Activated B cell treated with CpG ODN at 0.5 μM for 24 hours (primary cell): ENCODE measurements at regions not wholly inside any gene's neighbourhood (a gene's known extent, or its start where the extent isn't known, plus 50 kb on each side); places are given as distances from the start of the nearest gene placed in this dataset.

Experiments
- ATAC-seq: fragments of 200-7000 bp; cut with Tn5 transposase; one replicate; pipeline ENCODE4 v1.10.0; 2021; ENCODE audit warnings: low read depth, mild to moderate bottlenecking, moderate library complexity
- CTCF ChIA-PET: fragments of 350-600 bp; sonication (Branson Sonifier 250); formaldehyde crosslinking; loops from one replicate; lab custom pipeline; 2021; ENCODE audit warnings: antibody characterized with exemption; lab: Charles Lee
- POLR2A ChIA-PET: fragments of 350-600 bp; sonication (Branson Sonifier 250); formaldehyde crosslinking; loops from one replicate; lab custom pipeline; 2021; ENCODE audit warnings: antibody characterized with exemption; lab: Charles Lee
- DNase-seq: peaks from one replicate; pipeline ENCODE4 v3.0.0; 2022
- H3K27ac Mint-ChIP-seq: one replicate; pipeline ENCODE4 v1.8.0; 2020; ENCODE audit warnings: mixed read lengths
- H3K27me3 Mint-ChIP-seq: one replicate; pipeline ENCODE4 v1.8.0; 2021; ENCODE audit warnings: mixed read lengths
- H3K36me3 Mint-ChIP-seq: one replicate; pipeline ENCODE4 v1.8.0; 2021; ENCODE audit warnings: low read depth, mixed read lengths
- H3K4me1 Mint-ChIP-seq: one replicate; pipeline ENCODE4 v1.8.0; 2021; ENCODE audit warnings: mixed read lengths
- H3K4me3 Mint-ChIP-seq: one replicate; pipeline ENCODE4 v1.8.0; 2020; ENCODE audit warnings: mild to moderate bottlenecking, mixed read lengths
- H3K9me3 Mint-ChIP-seq: one replicate; pipeline ENCODE4 v1.8.0; 2020; ENCODE audit warnings: mixed read lengths
- intact Hi-C: fragments of 100-400 bp; cut with micrococcal nuclease; formaldehyde crosslinking; loops from one replicate; pipeline ENCODE4 v1.15.1; 2024
- TF ChIP-seq, protein P1 (sequence below): fragments of 200-600 bp; IDR thresholded peaks from one replicate; pipeline ENCODE4 v1.8.0; 2022; ENCODE audit warnings: antibody characterized with exemption, mild to moderate bottlenecking

GRCh38 chr18:2391470-2391869 is 179.8 kb downstream of the METTL4 start:
- Mint-ChIP-seq H3K4me1 (no peaks in the 10 kb centered on the region), H3K4me3 (no peak overlapping the region), H3K9me3 (no peaks in the 10 kb centered on the region), H3K27ac (no peak overlapping the region), H3K36me3 (no peaks in the 10 kb centered on the region), H3K27me3 (peaks cover 3% of the 10 kb centered on the region)
- DNase-seq, result no peak
- TF ChIP-seq, protein P1, sequence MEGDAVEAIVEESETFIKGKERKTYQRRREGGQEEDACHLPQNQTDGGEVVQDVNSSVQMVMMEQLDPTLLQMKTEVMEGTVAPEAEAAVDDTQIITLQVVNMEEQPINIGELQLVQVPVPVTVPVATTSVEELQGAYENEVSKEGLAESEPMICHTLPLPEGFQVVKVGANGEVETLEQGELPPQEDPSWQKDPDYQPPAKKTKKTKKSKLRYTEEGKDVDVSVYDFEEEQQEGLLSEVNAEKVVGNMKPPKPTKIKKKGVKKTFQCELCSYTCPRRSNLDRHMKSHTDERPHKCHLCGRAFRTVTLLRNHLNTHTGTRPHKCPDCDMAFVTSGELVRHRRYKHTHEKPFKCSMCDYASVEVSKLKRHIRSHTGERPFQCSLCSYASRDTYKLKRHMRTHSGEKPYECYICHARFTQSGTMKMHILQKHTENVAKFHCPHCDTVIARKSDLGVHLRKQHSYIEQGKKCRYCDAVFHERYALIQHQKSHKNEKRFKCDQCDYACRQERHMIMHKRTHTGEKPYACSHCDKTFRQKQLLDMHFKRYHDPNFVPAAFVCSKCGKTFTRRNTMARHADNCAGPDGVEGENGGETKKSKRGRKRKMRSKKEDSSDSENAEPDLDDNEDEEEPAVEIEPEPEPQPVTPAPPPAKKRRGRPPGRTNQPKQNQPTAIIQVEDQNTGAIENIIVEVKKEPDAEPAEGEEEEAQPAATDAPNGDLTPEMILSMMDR, result no peak
- ATAC-seq, result no peak
- ChIA-PET POLR2A (no interaction called here), CTCF (no interaction called here)
- intact Hi-C loops, result no loop called here

- Mint-ChIP-seq H3K36me3 (no peaks in the 10 kb centered on the region), H3K4me3 (no peak overlapping the region), H3K9me3 (no peaks in the 10 kb centered on the region), H3K27ac (no peak overlapping the region), H3K27me3 (peaks cover 5% of the 10 kb centered on the region), H3K4me1 (no peaks in the 10 kb centered on the region)
- intact Hi-C loops, result no loop called here
- no peak for DNase-seq
- CTCF ChIA-PET, result no interaction called here
- TF ChIP-seq, protein P1, result no peak
- no peak for ATAC-seq
- POLR2A ChIA-PET, result no interaction called here
Observed at GRCh38 chr18:2392446-2392845, 178.9 kb downstream of the METTL4 start.

DNA sequence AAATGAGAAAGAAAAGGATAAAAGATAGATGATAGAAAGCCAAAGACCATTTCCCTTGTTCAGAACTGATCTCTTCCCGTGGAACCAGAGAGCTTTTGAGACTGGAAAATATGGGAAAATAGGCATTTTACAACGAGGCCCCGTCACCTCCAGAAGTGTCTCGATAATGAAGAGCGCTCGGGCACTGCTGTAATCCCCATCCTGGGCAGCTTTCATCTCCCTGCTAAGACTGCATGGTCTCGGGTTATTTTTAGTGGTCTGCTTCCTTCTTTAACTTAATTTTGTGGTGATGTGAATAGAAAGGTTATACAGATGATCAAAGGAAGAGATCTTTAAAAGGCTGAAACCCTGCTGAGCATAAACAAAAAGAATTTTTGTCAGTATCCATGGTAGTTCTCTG is 176.6 kb downstream of the METTL4 start:
- intact Hi-C loops, result no loop called here
- no peaks in the 10 kb centered on the region for H3K4me1 Mint-ChIP-seq
- no peaks in the 10 kb centered on the region for H3K9me3 Mint-ChIP-seq
- DNase-seq, result no peak
- no peak overlapping the region for H3K4me3 Mint-ChIP-seq
- no peaks in the 10 kb centered on the region for H3K36me3 Mint-ChIP-seq
- TF ChIP-seq, protein P1, result no peak
- no peak for ATAC-seq
- CTCF ChIA-PET, result no interaction called here
- no peak overlapping the region for H3K27ac Mint-ChIP-seq
- peaks cover 8% of the 10 kb centered on the region for H3K27me3 Mint-ChIP-seq
- POLR2A ChIA-PET, result no interaction called here

- TF ChIP-seq, protein P1, result no peak
- Mint-ChIP-seq H3K9me3 (no peaks in the 10 kb centered on the region), H3K36me3 (no peaks in the 10 kb centered on the region), H3K4me3 (no peak overlapping the region), H3K27ac (no peak overlapping the region), H3K27me3 (peaks cover 8% of the 10 kb centered on the region), H3K4me1 (no peaks in the 10 kb centered on the region)
- no peak for DNase-seq
- no peak for ATAC-seq
- POLR2A ChIA-PET, result no interaction called here
- CTCF ChIA-PET, result no interaction called here
- intact Hi-C loops, result no loop called here
Observed at GRCh38 chr18:2395427-2396161, 175.7 kb downstream of the METTL4 start.

DNA sequence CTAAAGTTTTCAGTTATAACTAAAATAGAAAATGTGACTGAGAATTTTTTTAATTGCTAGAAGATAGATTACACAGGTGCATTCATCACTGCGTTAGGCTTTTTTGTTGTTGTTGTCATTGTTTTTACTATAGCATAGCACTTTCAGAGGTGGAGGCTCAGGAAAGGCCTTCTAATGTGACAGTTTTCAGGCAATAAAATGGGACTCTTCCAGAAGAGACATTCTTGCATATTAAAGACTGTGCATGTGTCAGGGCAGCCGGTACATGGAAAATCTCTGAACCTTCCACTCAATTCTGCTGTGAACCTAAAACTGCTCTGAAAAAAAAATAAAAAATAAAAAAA is 175.2 kb downstream of the METTL4 start:
- Mint-ChIP-seq H3K9me3 (no peaks in the 10 kb centered on the region), H3K27ac (no peak overlapping the region), H3K27me3 (peaks cover 8% of the 10 kb centered on the region), H3K36me3 (no peaks in the 10 kb centered on the region), H3K4me3 (no peak overlapping the region), H3K4me1 (no peaks in the 10 kb centered on the region)
- ChIA-PET POLR2A (no interaction called here), CTCF (no interaction called here)
- intact Hi-C loops, result no loop called here
- ATAC-seq (no peak), DNase-seq (no peak)
- TF ChIP-seq, protein P1, result no peak
